H1 (cell line): ENCODE measurements at regions not wholly inside any gene's neighbourhood (a gene's known extent, or its start where the extent isn't known, plus 50 kb on each side); places are given as distances from the start of the nearest gene placed in this dataset.

ENCODE experiments used
- CTCF ChIP-seq, 3 experiments: IDR thresholded peaks; 1 replicate in 2 of 3; 2 replicates in 1 of 3; pipeline versions ENCODE4 v1.5.1 to v1.6.1; 2011; ENCODE audit warnings: low read length in 3 of 3, mild to moderate bottlenecking in 3 of 3, inconsistent platforms in 2 of 3, low read depth in 1 of 3, moderate library complexity in 1 of 3; ENCODE audit not compliant: insufficient read depth in 1 of 3; ENCODE audit errors: control extremely low read depth in 1 of 3
- EP300 ChIP-seq, 2 experiments: IDR thresholded peaks; 1 replicate in 1 of 2; 2 replicates in 1 of 2; pipeline ENCODE4 v1.6.1; 2011 to 2012; ENCODE audit warnings: low read depth in 2 of 2, low read length in 2 of 2, mild to moderate bottlenecking in 2 of 2, borderline replicate concordance in 1 of 2, inconsistent platforms in 1 of 2, moderate library complexity in 1 of 2
- GABPA ChIP-seq: IDR thresholded peaks from 2 replicates; pipeline ENCODE4 v1.6.1; 2011; ENCODE audit warnings: mild to moderate bottlenecking, low read length, moderate library complexity, borderline replicate concordance; ENCODE audit not compliant: insufficient read depth
- POLR2AphosphoS5 ChIP-seq: IDR thresholded peaks from 2 replicates; pipeline ENCODE4 v1.6.1; 2011; ENCODE audit warnings: low read depth, low read length
- SIN3A ChIP-seq, 2 experiments: IDR thresholded peaks in 1 of 2; conservative IDR thresholded peaks in 1 of 2; 2 replicates each; pipeline ENCODE4 v1.6.1; 2011 to 2012; ENCODE audit warnings: low read length in 2 of 2, improper control_type of control experiment in 1 of 2, low read depth in 1 of 2, mild to moderate bottlenecking in 1 of 2
- SP4 ChIP-seq: IDR thresholded peaks from 2 replicates; pipeline ENCODE4 v1.6.1; 2012; ENCODE audit warnings: low read length, inconsistent platforms
- TAF1 ChIP-seq: IDR thresholded peaks from 2 replicates; pipeline ENCODE4 v1.6.1; 2011; ENCODE audit warnings: mild to moderate bottlenecking, low read depth, low read length
- TCF12 ChIP-seq: IDR thresholded peaks from 2 replicates; pipeline ENCODE4 v1.6.1; 2011; ENCODE audit warnings: low read depth, mild to moderate bottlenecking, low read length

- TF ChIP-seq TAF1 (no peak), EP300 (IDR thresholded peaks at IDR 0.05; ENCODE audit: borderline replicate concordance in 1 of 2, low read depth in 2 of 2, low read length in 2 of 2) (no peak), GABPA (no peak), POLR2AphosphoS5 (no peak), SIN3A (conservative IDR thresholded peaks at IDR 0.05 in 1 of 2, IDR thresholded peaks at IDR 0.05 in 1 of 2; ENCODE audit: low read depth in 1 of 2, low read length in 2 of 2) (no peak), SP4 (no peak), CTCF (IDR thresholded peaks at IDR 0.05; ENCODE audit: control extremely low read depth in 1 of 3, insufficient read depth in 1 of 3, low read depth in 1 of 3, low read length in 3 of 3) (no peak), TCF12 (no peak)
Observed at GRCh38 chr2:48127612-48128191, 186.8 kb upstream of the FOXN2 start.
